Activated naive CD8-positive, alpha-beta T cell treated with anti-CD3 and anti-CD28 coated beads for 36 hours (primary cell): ENCODE measurements at regions not wholly inside any gene's neighbourhood (a gene's known extent, or its start where the extent isn't known, plus 50 kb on each side); places are given as distances from the start of the nearest gene placed in this dataset.

Source experiments
- DNase-seq: peaks from one replicate; pipeline ENCODE4 v3.0.0; 2021
- H3K27ac Mint-ChIP-seq: one replicate; pipeline ENCODE4 v1.8.0; 2022; ENCODE audit warnings: mild to moderate bottlenecking, moderate library complexity, mixed read lengths
- H3K27me3 Mint-ChIP-seq: one replicate; pipeline ENCODE4 v1.8.0; 2022; ENCODE audit warnings: mild to moderate bottlenecking, mixed read lengths
- H3K36me3 Mint-ChIP-seq: one replicate; pipeline ENCODE4 v1.8.0; 2021; ENCODE audit warnings: mild to moderate bottlenecking, mixed read lengths
- H3K4me1 Mint-ChIP-seq: one replicate; pipeline ENCODE4 v1.8.0; 2021; ENCODE audit warnings: mixed read lengths
- H3K4me3 Mint-ChIP-seq: one replicate; pipeline ENCODE4 v1.8.0; 2022; ENCODE audit warnings: mild to moderate bottlenecking, moderate library complexity, mixed read lengths
- H3K9me3 Mint-ChIP-seq: one replicate; pipeline ENCODE4 v1.8.0; 2022; ENCODE audit warnings: mixed read lengths

- Mint-ChIP-seq H3K9me3 (peaks cover 3% of the 10 kb centered on the region), H3K27ac (no peak overlapping the region)
- no peak for DNase-seq
These were observed 169.9 kb upstream of the ADO start for GRCh38 chr10:62634576-62634975.

GRCh38 chr10:62635127-62635526 lies 169.4 kb upstream of the ADO start:
- peaks cover 36% of the 10 kb centered on the region for H3K4me1 Mint-ChIP-seq
- H3K27me3 Mint-ChIP-seq: no peaks in the 10 kb centered on the region
- no peak overlapping the region for H3K27ac Mint-ChIP-seq
- no peaks in the 10 kb centered on the region for H3K36me3 Mint-ChIP-seq
- H3K9me3 Mint-ChIP-seq: peaks cover 3% of the 10 kb centered on the region
- no peak overlapping the region for H3K4me3 Mint-ChIP-seq
- DNase-seq: no peak

More at GRCh38 chr10:62634576-62634975, 169.9 kb upstream of the ADO start:
- no peaks in the 10 kb centered on the region for H3K36me3 Mint-ChIP-seq
- peaks cover 34% of the 10 kb centered on the region for H3K4me1 Mint-ChIP-seq
- no peak overlapping the region for H3K4me3 Mint-ChIP-seq
- no peaks in the 10 kb centered on the region for H3K27me3 Mint-ChIP-seq

- no peak overlapping the region for H3K27ac Mint-ChIP-seq
- peaks cover 3% of the 10 kb centered on the region for H3K9me3 Mint-ChIP-seq
- no peaks in the 10 kb centered on the region for H3K27me3 Mint-ChIP-seq
- no peak overlapping the region for H3K4me3 Mint-ChIP-seq
- no peaks in the 10 kb centered on the region for H3K36me3 Mint-ChIP-seq
- H3K4me1 Mint-ChIP-seq: peaks cover 39% of the 10 kb centered on the region
- no peak for DNase-seq
These were observed 167.7 kb upstream of the ADO start for GRCh38 chr10:62636825-62637248.

GRCh38 chr10:62637249-62638061 lies 167.1 kb upstream of the ADO start:
- no peaks in the 10 kb centered on the region for H3K36me3 Mint-ChIP-seq
- H3K4me1 Mint-ChIP-seq: peaks cover 33% of the 10 kb centered on the region
- no peaks in the 10 kb centered on the region for H3K27me3 Mint-ChIP-seq
- DNase-seq: peak; percentile 80
- H3K4me3 Mint-ChIP-seq: no peak overlapping the region
- H3K27ac Mint-ChIP-seq: no peak overlapping the region
- peaks cover 3% of the 10 kb centered on the region for H3K9me3 Mint-ChIP-seq

GRCh38 chr10:62638062-62638477 lies 166.4 kb upstream of the ADO start:
- Mint-ChIP-seq H3K4me1 (peaks cover 30% of the 10 kb centered on the region), H3K27ac (no peak overlapping the region), H3K27me3 (no peaks in the 10 kb centered on the region), H3K4me3 (no peak overlapping the region), H3K9me3 (peaks cover 3% of the 10 kb centered on the region), H3K36me3 (no peaks in the 10 kb centered on the region)
- DNase-seq: no peak

GRCh38 chr10:62639144-62639543 lies 165.4 kb upstream of the ADO start:
- Mint-ChIP-seq H3K27me3 (no peaks in the 10 kb centered on the region), H3K4me3 (no peak overlapping the region), H3K27ac (no peak overlapping the region), H3K36me3 (no peaks in the 10 kb centered on the region), H3K4me1 (peaks cover 37% of the 10 kb centered on the region), H3K9me3 (peaks cover under 1% of the 10 kb centered on the region)
- DNase-seq: no peak

- peaks cover 32% of the 10 kb centered on the region for H3K4me1 Mint-ChIP-seq
- no peaks in the 10 kb centered on the region for H3K27me3 Mint-ChIP-seq
- no peaks in the 10 kb centered on the region for H3K9me3 Mint-ChIP-seq
- no peak overlapping the region for H3K27ac Mint-ChIP-seq
- no peaks in the 10 kb centered on the region for H3K36me3 Mint-ChIP-seq
- peak; percentile 10 for DNase-seq
- no peak overlapping the region for H3K4me3 Mint-ChIP-seq
These were observed 164.1 kb upstream of the ADO start for GRCh38 chr10:62640411-62640810.

GRCh38 chr10:62643606-62644587 lies 160.6 kb upstream of the ADO start:
- no peak for DNase-seq
- no peaks in the 10 kb centered on the region for H3K27me3 Mint-ChIP-seq
- no peaks in the 10 kb centered on the region for H3K9me3 Mint-ChIP-seq
- no peaks in the 10 kb centered on the region for H3K36me3 Mint-ChIP-seq
- H3K4me1 Mint-ChIP-seq: peaks cover 49% of the 10 kb centered on the region
- H3K27ac Mint-ChIP-seq: peak overlapping the region; percentile 1
- H3K4me3 Mint-ChIP-seq: no peak overlapping the region

- no peaks in the 10 kb centered on the region for H3K27me3 Mint-ChIP-seq
- H3K4me3 Mint-ChIP-seq: no peak overlapping the region
- peaks cover under 1% of the 10 kb centered on the region for H3K36me3 Mint-ChIP-seq
- DNase-seq: peak; percentile 26
- no peaks in the 10 kb centered on the region for H3K9me3 Mint-ChIP-seq
- peaks cover 37% of the 10 kb centered on the region for H3K4me1 Mint-ChIP-seq
- peak overlapping the region; percentile 13 for H3K27ac Mint-ChIP-seq
These were observed 157.0 kb upstream of the ADO start for GRCh38 chr10:62647375-62648092.

GRCh38 chr10:62648921-62649320 lies 155.6 kb upstream of the ADO start:
- H3K36me3 Mint-ChIP-seq: peaks cover 2% of the 10 kb centered on the region
- DNase-seq: no peak

GRCh38 chr10:62650411-62650810 lies 154.1 kb upstream of the ADO start:
- Mint-ChIP-seq H3K4me3 (no peak overlapping the region), H3K9me3 (peaks cover 1% of the 10 kb centered on the region), H3K27me3 (no peaks in the 10 kb centered on the region), H3K27ac (no peak overlapping the region), H3K4me1 (peaks cover 38% of the 10 kb centered on the region), H3K36me3 (peaks cover 2% of the 10 kb centered on the region)
- DNase-seq: no peak

More at GRCh38 chr10:62648921-62649320, 155.6 kb upstream of the ADO start:
- H3K27me3 Mint-ChIP-seq: no peaks in the 10 kb centered on the region
- H3K27ac Mint-ChIP-seq: no peak overlapping the region
- peaks cover 1% of the 10 kb centered on the region for H3K9me3 Mint-ChIP-seq
- H3K4me3 Mint-ChIP-seq: no peak overlapping the region
- peaks cover 40% of the 10 kb centered on the region for H3K4me1 Mint-ChIP-seq

GRCh38 chr10:62651341-62651740 lies 153.2 kb upstream of the ADO start:
- Mint-ChIP-seq H3K4me1 (peaks cover 38% of the 10 kb centered on the region), H3K36me3 (peaks cover 2% of the 10 kb centered on the region), H3K4me3 (no peak overlapping the region), H3K27ac (no peak overlapping the region), H3K27me3 (no peaks in the 10 kb centered on the region), H3K9me3 (peaks cover 3% of the 10 kb centered on the region)
- no peak for DNase-seq

- H3K27me3 Mint-ChIP-seq: no peaks in the 10 kb centered on the region
These were observed 152.4 kb upstream of the ADO start for GRCh38 chr10:62652114-62652513.

GRCh38 chr10:62652564-62652963 lies 152.0 kb upstream of the ADO start:
- H3K27me3 Mint-ChIP-seq: no peaks in the 10 kb centered on the region

More at GRCh38 chr10:62652114-62652513, 152.4 kb upstream of the ADO start:
- no peak overlapping the region for H3K27ac Mint-ChIP-seq
- H3K36me3 Mint-ChIP-seq: peaks cover 2% of the 10 kb centered on the region
- H3K4me3 Mint-ChIP-seq: no peak overlapping the region
- H3K4me1 Mint-ChIP-seq: peaks cover 34% of the 10 kb centered on the region
- DNase-seq: no peak
- peaks cover 3% of the 10 kb centered on the region for H3K9me3 Mint-ChIP-seq

More at GRCh38 chr10:62652564-62652963, 152.0 kb upstream of the ADO start:
- Mint-ChIP-seq H3K4me1 (peaks cover 30% of the 10 kb centered on the region), H3K36me3 (peaks cover 2% of the 10 kb centered on the region), H3K9me3 (peaks cover 3% of the 10 kb centered on the region), H3K4me3 (no peak overlapping the region), H3K27ac (no peak overlapping the region)
- DNase-seq: no peak
